Activated B cell treated with CpG ODN at 0.5 μM for 24 hours (primary cell): ENCODE measurements at regions not wholly inside any gene's neighbourhood (a gene's known extent, or its start where the extent isn't known, plus 50 kb on each side); places are given as distances from the start of the nearest gene placed in this dataset.
"Not testable (repeated sequence)": the region's sequence is repeated elsewhere in the genome, so short reads cannot be mapped to it uniquely, and the experiment has no call there.

Experiments used
- ATAC-seq: fragments of 200-7000 bp; cut with Tn5 transposase; one replicate; pipeline ENCODE4 v1.10.0; 2021; ENCODE audit warnings: low read depth, mild to moderate bottlenecking, moderate library complexity
- CTCF ChIA-PET: fragments of 350-600 bp; sonication (Branson Sonifier 250); formaldehyde crosslinking; loops from one replicate; lab custom pipeline; 2021; ENCODE audit warnings: antibody characterized with exemption; lab: Charles Lee
- POLR2A ChIA-PET: fragments of 350-600 bp; sonication (Branson Sonifier 250); formaldehyde crosslinking; loops from one replicate; lab custom pipeline; 2021; ENCODE audit warnings: antibody characterized with exemption; lab: Charles Lee
- DNase-seq: peaks from one replicate; pipeline ENCODE4 v3.0.0; 2022
- H3K27ac Mint-ChIP-seq: one replicate; pipeline ENCODE4 v1.8.0; 2020; ENCODE audit warnings: mixed read lengths
- H3K27me3 Mint-ChIP-seq: one replicate; pipeline ENCODE4 v1.8.0; 2021; ENCODE audit warnings: mixed read lengths
- H3K36me3 Mint-ChIP-seq: one replicate; pipeline ENCODE4 v1.8.0; 2021; ENCODE audit warnings: low read depth, mixed read lengths
- H3K4me1 Mint-ChIP-seq: one replicate; pipeline ENCODE4 v1.8.0; 2021; ENCODE audit warnings: mixed read lengths
- H3K4me3 Mint-ChIP-seq: one replicate; pipeline ENCODE4 v1.8.0; 2020; ENCODE audit warnings: mild to moderate bottlenecking, mixed read lengths
- H3K9me3 Mint-ChIP-seq: one replicate; pipeline ENCODE4 v1.8.0; 2020; ENCODE audit warnings: mixed read lengths
- intact Hi-C: fragments of 100-400 bp; cut with micrococcal nuclease; formaldehyde crosslinking; loops from one replicate; pipeline ENCODE4 v1.15.1; 2024
- TF ChIP-seq, protein P1 (sequence below): fragments of 200-600 bp; IDR thresholded peaks from one replicate; pipeline ENCODE4 v1.8.0; 2022; ENCODE audit warnings: antibody characterized with exemption, mild to moderate bottlenecking

DNA sequence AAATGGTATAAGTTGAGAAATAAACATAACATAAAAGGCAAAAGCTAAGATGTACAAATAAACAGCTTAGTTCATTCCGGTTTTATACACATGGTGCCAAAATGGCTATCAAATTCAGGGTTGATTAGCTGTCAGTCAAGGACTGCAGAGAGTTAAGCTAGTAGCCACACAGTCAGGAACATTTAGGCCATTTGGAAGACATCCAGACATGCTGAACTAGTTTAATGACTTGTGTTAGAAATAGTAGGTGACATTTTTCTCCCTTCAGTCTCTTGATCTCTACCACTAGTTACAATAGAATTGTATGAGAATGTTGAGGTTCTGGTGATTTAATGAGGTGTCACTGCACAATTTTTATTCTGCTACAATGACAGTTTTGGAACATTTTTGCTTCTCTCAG lies 394.4 kb upstream of the SPHKAP start:
- H3K36me3 Mint-ChIP-seq: no peaks in the 10 kb centered on the region
- intact Hi-C loops: no loop called here
- ATAC-seq: no peak
- DNase-seq: no peak
- ChIA-PET CTCF (no interaction called here), POLR2A (no interaction called here)
- TF ChIP-seq, protein P1, sequence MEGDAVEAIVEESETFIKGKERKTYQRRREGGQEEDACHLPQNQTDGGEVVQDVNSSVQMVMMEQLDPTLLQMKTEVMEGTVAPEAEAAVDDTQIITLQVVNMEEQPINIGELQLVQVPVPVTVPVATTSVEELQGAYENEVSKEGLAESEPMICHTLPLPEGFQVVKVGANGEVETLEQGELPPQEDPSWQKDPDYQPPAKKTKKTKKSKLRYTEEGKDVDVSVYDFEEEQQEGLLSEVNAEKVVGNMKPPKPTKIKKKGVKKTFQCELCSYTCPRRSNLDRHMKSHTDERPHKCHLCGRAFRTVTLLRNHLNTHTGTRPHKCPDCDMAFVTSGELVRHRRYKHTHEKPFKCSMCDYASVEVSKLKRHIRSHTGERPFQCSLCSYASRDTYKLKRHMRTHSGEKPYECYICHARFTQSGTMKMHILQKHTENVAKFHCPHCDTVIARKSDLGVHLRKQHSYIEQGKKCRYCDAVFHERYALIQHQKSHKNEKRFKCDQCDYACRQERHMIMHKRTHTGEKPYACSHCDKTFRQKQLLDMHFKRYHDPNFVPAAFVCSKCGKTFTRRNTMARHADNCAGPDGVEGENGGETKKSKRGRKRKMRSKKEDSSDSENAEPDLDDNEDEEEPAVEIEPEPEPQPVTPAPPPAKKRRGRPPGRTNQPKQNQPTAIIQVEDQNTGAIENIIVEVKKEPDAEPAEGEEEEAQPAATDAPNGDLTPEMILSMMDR: no peak
- H3K4me1 Mint-ChIP-seq: no peaks in the 10 kb centered on the region
- no peak overlapping the region for H3K27ac Mint-ChIP-seq
- no peak overlapping the region for H3K4me3 Mint-ChIP-seq
- peaks cover 5% of the 10 kb centered on the region for H3K9me3 Mint-ChIP-seq
- H3K27me3 Mint-ChIP-seq: no peaks in the 10 kb centered on the region

DNA sequence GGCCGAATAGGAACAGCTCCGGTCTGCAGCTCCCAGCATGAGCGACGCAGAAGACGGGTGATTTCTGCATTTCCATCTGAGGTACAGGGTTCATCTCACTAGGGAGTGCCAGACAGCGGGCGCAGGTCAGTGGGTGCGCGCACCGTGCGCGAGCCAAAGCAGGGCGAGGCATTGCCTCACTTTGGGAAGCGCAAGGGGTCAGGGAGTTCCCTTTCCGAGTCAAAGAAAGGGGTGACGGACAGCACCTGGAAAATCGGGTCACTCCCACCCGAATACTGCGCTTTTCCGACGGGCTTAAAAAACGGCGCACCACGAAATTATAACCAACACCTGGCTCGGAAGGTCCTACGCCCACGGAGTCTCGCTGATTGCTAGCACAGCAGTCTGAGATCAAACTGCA lies 386.8 kb upstream of the SPHKAP start:
- ATAC-seq, H3K36me3 Mint-ChIP-seq, H3K4me3 Mint-ChIP-seq, CTCF ChIA-PET, H3K27ac Mint-ChIP-seq, DNase-seq, intact Hi-C loops, H3K4me1 Mint-ChIP-seq, POLR2A ChIA-PET, H3K9me3 Mint-ChIP-seq, H3K27me3 Mint-ChIP-seq: not testable (repeated sequence)

DNA sequence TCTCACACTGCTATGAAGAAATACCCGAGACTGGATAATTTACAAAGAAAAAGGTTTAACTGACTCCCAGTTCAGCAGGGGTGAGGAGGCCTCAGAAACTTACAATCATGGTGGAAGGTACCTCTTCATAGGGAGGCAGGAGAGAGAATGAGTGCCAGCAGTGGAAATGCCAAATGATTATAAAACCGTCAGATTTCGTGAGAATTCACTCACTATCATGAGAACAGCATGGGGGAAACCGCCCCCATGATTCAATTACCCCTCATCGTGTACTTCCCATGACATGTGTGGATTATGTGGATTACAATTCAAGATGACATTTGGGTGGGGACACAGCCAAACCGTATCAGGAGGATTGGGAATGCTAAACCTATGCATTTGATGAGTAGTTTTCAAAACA lies 380.3 kb upstream of the SPHKAP start:
- ATAC-seq: no peak
- peaks cover 3% of the 10 kb centered on the region for H3K9me3 Mint-ChIP-seq
- H3K4me3 Mint-ChIP-seq: no peak overlapping the region
- intact Hi-C loops: no loop called here
- CTCF ChIA-PET: no interaction called here
- TF ChIP-seq, protein P1: no peak
- POLR2A ChIA-PET: no interaction called here
- H3K27ac Mint-ChIP-seq: no peak overlapping the region
- no peaks in the 10 kb centered on the region for H3K4me1 Mint-ChIP-seq
- no peaks in the 10 kb centered on the region for H3K27me3 Mint-ChIP-seq
- H3K36me3 Mint-ChIP-seq: no peaks in the 10 kb centered on the region
- no peak for DNase-seq

DNA sequence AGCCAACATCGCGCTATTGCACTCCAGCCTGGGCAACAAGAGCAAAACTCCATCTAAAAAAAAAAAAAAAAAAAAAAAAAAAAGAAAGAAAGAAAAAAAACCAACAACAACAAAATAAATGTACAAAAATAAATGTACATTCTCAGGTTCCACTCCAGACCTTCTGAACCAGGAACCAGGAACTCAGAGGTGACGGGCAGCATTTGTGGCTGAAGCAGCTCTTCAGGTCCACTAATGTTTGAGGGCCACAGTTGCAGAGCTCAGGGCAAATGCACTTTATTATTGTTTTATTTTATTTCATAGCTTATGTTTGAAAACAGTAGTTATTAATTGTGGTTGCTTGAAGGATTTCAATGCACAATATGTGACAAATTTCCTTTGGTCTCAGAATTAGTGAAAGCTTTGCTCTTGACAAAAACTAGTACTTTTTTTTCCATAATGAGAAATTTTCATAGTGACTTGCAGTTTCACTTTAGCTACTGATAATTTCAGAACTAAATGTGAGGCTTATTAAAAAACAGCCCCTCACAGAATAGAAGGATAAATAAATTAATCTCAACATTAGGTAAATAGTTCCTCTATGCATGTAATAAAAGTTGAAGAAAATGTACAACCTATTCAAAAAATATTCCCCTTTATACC lies 378.4 kb upstream of the SPHKAP start:
- ChIA-PET CTCF (no interaction called here), POLR2A (no interaction called here)
- DNase-seq: no peak

DNA sequence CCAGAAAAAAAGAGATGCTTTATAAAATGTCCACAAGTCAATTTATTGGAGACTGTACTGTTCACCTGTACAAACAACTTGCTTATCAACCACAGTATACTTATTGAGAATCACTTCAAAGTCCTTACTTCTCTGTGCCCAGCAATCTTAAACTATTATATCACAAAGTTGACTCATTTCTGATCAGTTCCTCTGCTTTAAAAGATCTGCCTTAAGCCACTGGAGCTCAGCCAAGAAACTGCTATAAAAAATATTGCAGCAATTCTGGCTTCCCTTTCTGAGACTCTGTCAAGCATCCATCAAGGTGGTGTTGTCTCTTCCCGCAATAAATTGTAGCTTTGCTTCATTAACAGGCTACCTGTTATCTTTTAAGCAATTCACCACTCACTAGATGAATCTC lies 375.2 kb upstream of the SPHKAP start:
- H3K4me3 Mint-ChIP-seq: no peak overlapping the region
- ChIA-PET POLR2A (no interaction called here), CTCF (no interaction called here)
- ATAC-seq (no peak), DNase-seq (no peak)
- H3K4me1 Mint-ChIP-seq: no peaks in the 10 kb centered on the region
- TF ChIP-seq, protein P1: no peak
- no peaks in the 10 kb centered on the region for H3K36me3 Mint-ChIP-seq
- no peaks in the 10 kb centered on the region for H3K27me3 Mint-ChIP-seq
- H3K9me3 Mint-ChIP-seq: peaks cover 3% of the 10 kb centered on the region
- intact Hi-C loops: no loop called here
- H3K27ac Mint-ChIP-seq: no peak overlapping the region

More for the DNA sequence above, 378.4 kb upstream of the SPHKAP start:
- Mint-ChIP-seq H3K4me3 (no peak overlapping the region), H3K36me3 (no peaks in the 10 kb centered on the region), H3K27me3 (no peaks in the 10 kb centered on the region), H3K4me1 (no peaks in the 10 kb centered on the region), H3K9me3 (peaks cover 3% of the 10 kb centered on the region), H3K27ac (no peak overlapping the region)
- no peak for ATAC-seq
- intact Hi-C loops: no loop called here
- TF ChIP-seq, protein P1: no peak

DNA sequence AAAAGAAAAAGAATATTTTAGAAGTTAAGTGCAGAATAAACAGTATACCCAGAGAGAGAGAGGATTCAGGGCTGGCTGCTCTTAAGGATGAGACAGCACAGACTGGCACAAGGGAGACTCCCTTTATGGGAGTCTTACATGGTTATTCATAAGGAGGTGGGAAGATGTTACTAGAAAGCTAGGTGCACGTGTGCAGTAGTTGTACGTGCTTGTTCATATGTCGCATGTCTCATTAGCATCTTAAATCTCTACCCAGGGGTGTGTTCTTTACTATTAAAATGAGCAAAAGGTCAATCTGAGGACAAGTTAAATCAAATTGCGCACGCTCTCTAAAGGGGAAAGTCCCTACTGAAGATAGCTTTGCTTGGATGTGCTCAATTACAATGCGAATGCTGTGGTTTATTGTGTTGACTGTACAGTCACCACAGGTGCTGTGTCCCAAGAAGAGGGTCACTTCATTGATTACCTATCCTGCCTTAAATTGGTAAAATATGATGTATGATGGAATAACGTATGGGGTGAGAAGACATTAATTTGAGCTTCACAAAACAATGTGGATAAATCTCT lies 368.0 kb upstream of the SPHKAP start:
- CTCF ChIA-PET: no interaction called here
- POLR2A ChIA-PET: no interaction called here
- H3K27me3 Mint-ChIP-seq: no peaks in the 10 kb centered on the region
- H3K36me3 Mint-ChIP-seq: no peaks in the 10 kb centered on the region
- DNase-seq: no peak
- H3K4me1 Mint-ChIP-seq: no peaks in the 10 kb centered on the region
- TF ChIP-seq, protein P1: no peak
- H3K9me3 Mint-ChIP-seq: peaks cover 15% of the 10 kb centered on the region
- no peak overlapping the region for H3K4me3 Mint-ChIP-seq
- H3K27ac Mint-ChIP-seq: no peak overlapping the region
- intact Hi-C loops: no loop called here
- no peak for ATAC-seq
